ENCODE measurements at regions not wholly inside any gene's neighbourhood (a gene's known extent, or its start where the extent isn't known, plus 50 kb on each side); places are given as distances from the start of the nearest gene placed in this dataset.
"Not testable (repeated sequence)": the region's sequence is repeated elsewhere in the genome, so short reads cannot be mapped to it uniquely, and the experiment has no call there.

- not testable (repeated sequence) for TF ChIP-seq CTCF (IDR thresholded peaks at IDR 0.05; ENCODE audit: low read length); EZH2 (IDR thresholded peaks at IDR 0.05; ENCODE audit: borderline replicate concordance, low read length)
Observed at GRCh38 chr9:1195636-1196035, 145.5 kb downstream of the DMRT2 start.

All from OCI-LY1 (cell line).